PC-9 (cell line): ENCODE measurements at regions not wholly inside any gene's neighbourhood (a gene's known extent, or its start where the extent isn't known, plus 50 kb on each side); places are given as distances from the start of the nearest gene placed in this dataset.
A peak's percentile ranks its signal among the peaks of the same experiment; 100 is the strongest.

Experiments
- BruUV-seq: library from RNA; stranded (reverse); fragments of 400-500 nt; replicated peaks from 2 replicates; lab custom pipeline; 2021; lab: Mats Ljungman, UMichigan
- CTCF ChIA-PET: fragments of 300-600 bp; sonication (Branson Sonifier 250); formaldehyde crosslinking; loops from one replicate; lab custom pipeline; 2022; ENCODE audit warnings: antibody characterized with exemption; lab: Charles Lee
- POLR2A ChIA-PET: fragments of 300-600 bp; sonication (Branson Sonifier 250); formaldehyde crosslinking; loops from one replicate; lab custom pipeline; 2022; ENCODE audit warnings: antibody characterized with exemption; ENCODE audit not compliant: unreplicated experiment; lab: Charles Lee
- DNase-seq, 2 experiments: peaks; one replicate each; pipeline versions ENCODE4 v3.0.0 to v3.0.0-alpha.2; 2015 to 2022; ENCODE audit warnings: mixed read lengths in 1 of 2
- H2AFZ ChIP-seq: fragments of 200-600 bp; sonication (generic); 2 replicates; pipeline ENCODE4 v1.8.1; 2017; ENCODE audit warnings: antibody characterized with exemption
- H3F3A ChIP-seq: fragments of 200-600 bp; sonication (generic); 2 replicates; pipeline ENCODE4 v1.8.1; 2017; ENCODE audit warnings: antibody characterized with exemption, mild to moderate bottlenecking, low read depth; ENCODE audit not compliant: insufficient read depth
- H3K27ac ChIP-seq: fragments of 200-600 bp; sonication (generic); 2 replicates; pipeline ENCODE4 v1.6.1; 2016; ENCODE audit warnings: mixed run types
- H3K27me3 ChIP-seq: fragments of 200-600 bp; sonication (generic); 2 replicates; pipeline ENCODE4 v1.6.1; 2016; ENCODE audit warnings: low read depth, mixed run types; ENCODE audit not compliant: insufficient read depth
- H3K36me3 ChIP-seq: fragments of 200-600 bp; sonication (generic); 2 replicates; pipeline ENCODE4 v1.6.1; 2016; ENCODE audit warnings: low read depth, mixed run types
- H3K4me1 ChIP-seq: fragments of 200-600 bp; sonication (generic); replicated peaks from 2 replicates; pipeline ENCODE4 v1.6.1; 2016; ENCODE audit warnings: mixed run types; ENCODE audit not compliant: insufficient read depth
- H3K4me2 ChIP-seq: fragments of 200-600 bp; sonication (generic); 2 replicates; pipeline ENCODE4 v1.6.1; 2017; ENCODE audit warnings: mixed run types
- H3K4me3 ChIP-seq: fragments of 200-600 bp; sonication (generic); 2 replicates; pipeline ENCODE4 v1.6.1; 2016; ENCODE audit warnings: mixed run types
- H3K79me2 ChIP-seq: fragments of 200-600 bp; sonication (generic); 2 replicates; pipeline ENCODE4 v1.6.1; 2017; ENCODE audit warnings: low read depth, mixed run types
- H3K9me2 ChIP-seq: fragments of 200-600 bp; sonication (generic); 2 replicates; pipeline ENCODE4 v1.8.1; 2017; ENCODE audit warnings: mild to moderate bottlenecking; ENCODE audit not compliant: insufficient read depth
- H3K9me3 ChIP-seq: fragments of 200-600 bp; sonication (generic); 2 replicates; pipeline ENCODE4 v1.8.1; 2016; ENCODE audit warnings: low read depth; ENCODE audit not compliant: insufficient read depth
- H4K20me1 ChIP-seq: fragments of 200-600 bp; sonication (generic); 2 replicates; pipeline ENCODE4 v1.8.1; 2017; ENCODE audit not compliant: insufficient read depth
- EZH2 ChIP-seq: fragments of 200-600 bp; sonication (generic); IDR thresholded peaks from 2 replicates; pipeline ENCODE4 v1.8.0; 2017; ENCODE audit warnings: antibody characterized with exemption, low read depth
- intact Hi-C: fragments of 100-400 bp; cut with micrococcal nuclease; formaldehyde crosslinking; loops from one replicate; pipeline ENCODE4 v1.10.0; 2022; ENCODE audit not compliant: unreplicated experiment
- TF ChIP-seq, protein P1 (sequence below): fragments of 200-600 bp; sonication (generic); conservative IDR thresholded peaks from 2 replicates; pipeline ENCODE4 v1.6.1; 2017; ENCODE audit warnings: mixed run types, antibody characterized with exemption, mild to moderate bottlenecking, moderate library complexity

DNA sequence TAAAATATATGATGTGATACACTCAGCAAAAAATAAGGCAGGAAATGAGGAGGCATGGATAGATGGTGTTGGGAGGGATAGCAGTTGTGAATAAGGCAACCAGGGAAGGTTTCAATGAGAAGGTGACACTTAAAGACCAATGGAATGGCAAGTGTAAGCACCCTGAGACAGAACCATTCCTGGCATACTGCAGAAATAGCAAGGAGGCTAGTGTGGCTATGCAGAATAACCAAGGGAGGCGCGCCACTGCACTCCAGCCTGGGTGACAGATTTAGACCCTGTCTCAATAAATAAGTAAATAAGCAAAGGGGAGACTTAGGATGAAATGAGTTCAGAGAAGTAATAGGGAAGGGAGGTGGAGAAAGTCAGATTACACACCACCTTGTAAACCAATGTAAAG is 113.9 kb downstream of the TOMM20 start:
- H4K20me1 ChIP-seq: no peaks in the 10 kb centered on the region
- H3K27me3 ChIP-seq: no peaks in the 10 kb centered on the region
- peaks cover 61% of the 10 kb centered on the region for H3K4me1 ChIP-seq
- no peak overlapping the region for H3K4me2 ChIP-seq
- no peak overlapping the region for H2AFZ ChIP-seq
- H3K4me3 ChIP-seq: no peak overlapping the region
- H3K9me2 ChIP-seq: no peaks in the 10 kb centered on the region
- ChIA-PET CTCF (no interaction called here), POLR2A (no interaction called here)
- no peaks in the 10 kb centered on the region for H3K79me2 ChIP-seq
- H3K36me3 ChIP-seq: no peaks in the 10 kb centered on the region
- no peak overlapping the region for H3K27ac ChIP-seq
- no TSS peak for BruUV-seq
- intact Hi-C loops: loop anchor here (5.0 kb wide), 1 partner anchor 52 kb away; no protein-coding TSS in a partner anchor
- peaks cover 51% of the 10 kb centered on the region for H3F3A ChIP-seq
- no peak for TF ChIP-seq EZH2
- TF ChIP-seq, protein P1, sequence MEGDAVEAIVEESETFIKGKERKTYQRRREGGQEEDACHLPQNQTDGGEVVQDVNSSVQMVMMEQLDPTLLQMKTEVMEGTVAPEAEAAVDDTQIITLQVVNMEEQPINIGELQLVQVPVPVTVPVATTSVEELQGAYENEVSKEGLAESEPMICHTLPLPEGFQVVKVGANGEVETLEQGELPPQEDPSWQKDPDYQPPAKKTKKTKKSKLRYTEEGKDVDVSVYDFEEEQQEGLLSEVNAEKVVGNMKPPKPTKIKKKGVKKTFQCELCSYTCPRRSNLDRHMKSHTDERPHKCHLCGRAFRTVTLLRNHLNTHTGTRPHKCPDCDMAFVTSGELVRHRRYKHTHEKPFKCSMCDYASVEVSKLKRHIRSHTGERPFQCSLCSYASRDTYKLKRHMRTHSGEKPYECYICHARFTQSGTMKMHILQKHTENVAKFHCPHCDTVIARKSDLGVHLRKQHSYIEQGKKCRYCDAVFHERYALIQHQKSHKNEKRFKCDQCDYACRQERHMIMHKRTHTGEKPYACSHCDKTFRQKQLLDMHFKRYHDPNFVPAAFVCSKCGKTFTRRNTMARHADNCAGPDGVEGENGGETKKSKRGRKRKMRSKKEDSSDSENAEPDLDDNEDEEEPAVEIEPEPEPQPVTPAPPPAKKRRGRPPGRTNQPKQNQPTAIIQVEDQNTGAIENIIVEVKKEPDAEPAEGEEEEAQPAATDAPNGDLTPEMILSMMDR: no peak
- peaks cover 3% of the 10 kb centered on the region for H3K9me3 ChIP-seq
- no peak for DNase-seq

DNA sequence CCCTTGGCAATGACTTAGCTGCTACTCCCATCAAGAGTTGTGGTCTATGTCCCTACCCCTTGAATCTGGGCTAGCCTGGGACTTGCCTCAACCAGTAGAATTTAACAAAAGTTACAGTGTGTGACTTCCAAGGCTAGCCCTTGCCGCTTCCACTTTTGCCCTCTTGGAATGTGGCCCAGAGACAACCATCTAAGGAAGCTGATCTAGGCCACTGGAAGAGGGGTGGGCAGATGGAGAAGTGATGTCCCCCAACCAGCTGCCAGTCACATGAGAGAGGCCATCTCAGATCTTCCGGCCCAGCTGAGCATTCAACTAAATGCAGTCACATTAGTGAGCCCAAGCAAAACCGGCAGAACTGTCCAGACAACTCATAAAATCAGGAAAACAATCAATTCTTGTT is 115.1 kb downstream of the TOMM20 start:
- peaks cover 2% of the 10 kb centered on the region; the same call in 1 of the 2 replicates for H3K9me3 ChIP-seq
- H3K4me3 ChIP-seq: no peak overlapping the region
- DNase-seq: no peak
- peaks cover 52% of the 10 kb centered on the region for H3K4me1 ChIP-seq
- H4K20me1 ChIP-seq: no peaks in the 10 kb centered on the region
- ChIA-PET POLR2A (no interaction called here), CTCF (no interaction called here)
- no peak overlapping the region for H2AFZ ChIP-seq
- no peaks in the 10 kb centered on the region for H3K9me2 ChIP-seq
- no peaks in the 10 kb centered on the region for H3K36me3 ChIP-seq
- H3K79me2 ChIP-seq: no peaks in the 10 kb centered on the region
- H3K4me2 ChIP-seq: peak overlapping the region; percentile 78; the same call in 1 of the 2 replicates
- H3K27me3 ChIP-seq: no peaks in the 10 kb centered on the region
- no TSS peak for BruUV-seq
- intact Hi-C loops: loop anchor here (5.0 kb wide), 1 partner anchor 51 kb away; no protein-coding TSS in a partner anchor
- peak overlapping the region; percentile 98 for H3K27ac ChIP-seq
- peaks cover 48% of the 10 kb centered on the region for H3F3A ChIP-seq
- no peak for TF ChIP-seq EZH2
- TF ChIP-seq, protein P1: no peak

DNA sequence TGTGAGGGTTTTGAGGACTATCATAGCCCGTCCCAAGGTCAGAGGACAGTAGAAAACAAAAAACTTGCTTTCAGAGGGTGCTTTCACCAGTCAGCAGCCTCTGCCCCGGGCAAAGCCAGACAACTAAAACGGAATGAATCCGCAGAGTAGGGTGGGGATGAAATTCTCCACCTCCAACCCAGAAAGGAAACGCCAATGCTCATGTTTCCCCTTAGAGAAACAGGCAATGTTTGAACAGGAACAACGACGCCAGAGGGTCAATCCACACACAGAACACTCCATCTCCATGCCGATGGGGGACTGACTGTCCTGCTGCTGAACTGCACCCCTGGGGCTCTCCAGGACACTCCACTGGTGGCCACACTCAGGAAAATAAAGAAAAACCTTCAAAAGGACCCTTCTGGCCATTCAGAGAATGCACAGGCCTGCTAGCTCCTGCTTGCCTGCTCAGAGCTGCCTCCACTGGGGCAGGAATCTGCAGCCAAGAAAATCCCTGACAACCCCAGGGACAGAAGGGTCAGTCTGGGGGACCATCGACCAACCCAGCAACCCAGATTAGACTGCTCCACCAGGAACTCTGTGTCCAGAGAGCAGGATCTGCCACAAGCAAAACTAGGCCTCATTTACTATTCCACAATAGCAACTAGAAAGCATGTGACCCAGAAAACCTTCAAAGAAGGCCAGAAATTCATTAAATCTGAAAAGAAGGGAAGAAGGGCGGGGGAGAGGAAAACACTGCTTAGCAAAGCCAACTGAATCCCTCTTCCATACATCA is 116.0 kb downstream of the TOMM20 start:
- TSS peak; percentile 96 for BruUV-seq
- peak in 1 of 2 experiments; percentile 57 for DNase-seq
- Histone ChIP-seq H3K4me3 (peak overlapping the region; percentile 28; the same call in 1 of the 2 replicates), H3K9me3 (no peaks in the 10 kb centered on the region; the same call in 1 of the 2 replicates), H3K27ac (peak overlapping the region; percentile 98), H3K4me1 (peaks cover 43% of the 10 kb centered on the region), H3K9me2 (no peaks in the 10 kb centered on the region), H4K20me1 (no peaks in the 10 kb centered on the region), H3K4me2 (peak overlapping the region; percentile 78), H3K36me3 (no peaks in the 10 kb centered on the region), H2AFZ (peak overlapping the region; percentile 8; the same call in 1 of the 2 replicates), H3F3A (peaks cover 39% of the 10 kb centered on the region), H3K79me2 (no peaks in the 10 kb centered on the region), H3K27me3 (no peaks in the 10 kb centered on the region)
- ChIA-PET CTCF (no interaction called here), POLR2A (interaction anchor here (0.8 to 1.0 kb wide), 5 partner anchors 16 to 517 kb away, joined by 3 to 15 read pairs (median 7); no protein-coding TSS in a partner anchor)
- TF ChIP-seq, protein P1: no peak
- TF ChIP-seq EZH2: no peak
- intact Hi-C loops: loop anchor here (1.0 to 5.0 kb wide), 8 partner anchors 25 to 513 kb away; no protein-coding TSS in a partner anchor
